COLO829 (cell line): ENCODE measurements at regions not wholly inside any gene's neighbourhood (a gene's known extent, or its start where the extent isn't known, plus 50 kb on each side); places are given as distances from the start of the nearest gene placed in this dataset.

ENCODE experiments used
- DNase-seq: peaks from one replicate; pipeline ENCODE4 v3.0.0; 2012; ENCODE audit warnings: low spot score

DNA sequence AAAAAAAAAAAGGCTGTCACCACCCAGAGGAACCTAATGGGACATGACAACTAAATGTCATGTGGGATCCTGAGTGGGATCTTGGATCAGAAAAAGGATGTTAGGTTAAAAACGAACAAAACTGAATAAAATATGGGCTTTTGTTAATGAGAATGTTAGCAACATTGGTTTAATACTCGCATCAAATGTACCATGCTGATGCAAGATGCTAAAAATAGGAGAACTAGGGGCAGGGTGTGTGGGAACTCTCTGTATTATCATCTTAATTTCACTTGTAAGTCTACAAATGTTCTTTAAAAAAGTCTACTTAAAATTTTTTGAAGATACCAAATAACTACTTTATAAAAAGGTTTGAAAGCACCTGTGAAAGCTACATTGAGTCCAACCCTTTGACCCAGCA, 88.8 kb upstream of the PRR5 start:
- no peak for DNase-seq

GRCh38 chr22:44611880-44612496, 90.0 kb upstream of the PRR5 start:
- no peak for DNase-seq

GRCh38 chr22:44610071-44610470, 91.9 kb upstream of the PRR5 start:
- no peak for DNase-seq

DNA sequence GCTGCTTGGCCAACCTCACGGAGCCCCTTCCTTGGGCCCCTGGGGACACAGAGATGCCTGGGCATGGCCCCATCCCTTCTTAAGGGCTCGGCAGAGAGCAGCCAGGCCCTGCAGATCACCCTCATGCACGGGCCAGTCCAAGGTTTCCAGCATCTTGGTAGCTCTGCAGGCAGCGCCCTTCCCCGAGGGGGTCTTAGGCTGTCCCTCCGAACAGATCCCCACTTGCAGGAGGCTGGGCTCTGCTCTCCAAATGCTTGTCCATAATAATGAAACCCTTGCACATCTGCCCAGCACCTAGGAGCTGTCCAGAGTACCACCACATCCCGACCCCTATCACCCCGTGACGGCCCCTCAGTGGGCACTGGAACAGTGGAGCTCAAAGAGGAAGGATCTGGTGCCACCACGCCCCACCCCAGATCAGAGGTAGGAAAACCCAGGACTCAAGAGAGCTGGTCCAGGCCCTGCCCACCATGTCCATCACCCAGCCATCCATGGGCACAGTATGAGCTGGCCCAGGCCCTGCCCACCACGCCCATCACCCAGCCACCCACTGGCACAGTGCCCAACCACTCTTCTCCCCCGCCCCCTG, 92.5 kb upstream of the PRR5 start:
- no peak for DNase-seq

GRCh38 chr22:44608597-44609399, 93.2 kb upstream of the PRR5 start:
- no peak for DNase-seq

DNA sequence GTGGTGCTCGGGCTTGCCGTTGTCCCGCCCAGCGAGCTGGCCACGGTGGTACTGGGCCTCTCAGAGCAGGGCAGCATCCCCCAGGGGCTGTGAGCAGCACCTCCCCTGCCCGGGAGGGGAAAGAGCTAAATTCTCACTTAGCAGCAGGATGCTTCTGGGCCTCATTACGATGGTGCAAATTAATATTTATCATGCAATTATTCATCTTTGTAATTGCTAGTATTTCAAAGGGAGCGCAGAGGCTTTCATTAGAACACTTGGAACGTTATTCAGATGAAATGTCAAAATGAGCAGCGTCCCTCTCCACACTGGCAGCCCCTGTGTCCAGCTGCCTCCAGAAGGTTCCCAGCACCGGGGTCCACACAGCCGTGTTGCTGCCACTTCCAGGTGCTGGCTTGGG, 95.9 kb upstream of the PRR5 start:
- DNase-seq = no peak

DNA sequence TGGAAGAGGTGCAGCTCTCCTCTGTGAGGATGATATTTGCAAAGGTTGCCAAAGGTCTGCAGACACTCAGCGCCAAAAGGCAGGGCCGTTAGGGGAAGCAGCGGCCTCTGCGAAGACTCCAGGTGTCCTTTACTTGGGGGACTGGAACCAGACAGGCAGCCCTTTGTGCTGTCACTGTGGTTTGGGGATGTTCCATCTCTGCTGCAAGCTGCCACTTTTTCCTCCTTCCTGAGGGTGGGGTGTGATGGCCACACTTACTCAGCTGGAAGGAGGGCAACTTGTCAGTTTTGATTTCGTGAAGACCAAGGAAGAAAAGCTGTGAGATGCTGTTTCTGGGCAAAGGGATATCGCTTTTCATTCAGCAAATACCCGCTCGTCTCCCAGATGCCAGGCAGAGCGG, 96.5 kb upstream of the PRR5 start:
- no peak for DNase-seq

DNA sequence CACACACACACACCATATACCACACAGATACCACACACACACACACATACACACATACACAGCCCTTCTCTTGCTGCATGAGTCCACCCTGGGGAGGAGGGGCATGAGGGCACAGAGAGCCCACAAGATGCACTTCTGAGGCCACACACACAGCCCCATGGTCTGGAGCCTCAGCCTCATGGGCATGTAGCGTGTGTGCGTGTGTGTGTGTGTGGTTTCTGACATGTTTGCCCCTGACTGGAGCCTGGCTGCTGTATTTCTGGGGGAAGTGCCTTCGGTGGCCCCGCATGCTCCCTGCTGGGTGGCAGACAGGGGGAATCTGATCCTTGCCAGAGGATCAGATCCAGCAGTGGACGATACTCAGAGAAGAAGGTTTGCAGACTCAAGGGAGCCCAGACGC, 97.0 kb upstream of the PRR5 start:
- no peak for DNase-seq

- DNase-seq = no peak
These were observed 97.5 kb upstream of the PRR5 start for GRCh38 chr22:44604455-44604854.

DNA sequence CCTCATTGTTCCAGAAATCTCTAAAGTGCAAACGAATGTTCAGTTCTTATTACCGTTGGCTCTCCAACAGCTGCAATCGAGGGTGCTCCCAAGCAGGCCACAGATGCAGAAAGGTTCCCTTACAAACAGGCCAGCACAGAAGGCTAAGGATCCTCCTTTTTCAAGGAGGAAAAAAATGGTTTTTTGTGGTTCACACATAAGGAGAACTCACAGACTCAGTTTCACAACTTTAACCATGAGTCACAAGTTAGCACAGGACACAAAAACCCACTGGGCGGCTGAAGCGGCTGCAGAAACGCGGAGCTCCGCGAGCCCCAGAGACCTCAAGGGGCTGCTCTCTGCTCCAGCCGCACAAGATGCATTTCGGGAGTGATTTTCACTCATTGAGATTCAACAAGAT, 98.2 kb upstream of the PRR5 start:
- DNase-seq = no peak

GRCh38 chr22:44601725-44602124, 100.3 kb upstream of the PRR5 start:
- no peak for DNase-seq

- no peak for DNase-seq
These were observed 100.8 kb upstream of the PRR5 start for GRCh38 chr22:44601189-44601588.

DNA sequence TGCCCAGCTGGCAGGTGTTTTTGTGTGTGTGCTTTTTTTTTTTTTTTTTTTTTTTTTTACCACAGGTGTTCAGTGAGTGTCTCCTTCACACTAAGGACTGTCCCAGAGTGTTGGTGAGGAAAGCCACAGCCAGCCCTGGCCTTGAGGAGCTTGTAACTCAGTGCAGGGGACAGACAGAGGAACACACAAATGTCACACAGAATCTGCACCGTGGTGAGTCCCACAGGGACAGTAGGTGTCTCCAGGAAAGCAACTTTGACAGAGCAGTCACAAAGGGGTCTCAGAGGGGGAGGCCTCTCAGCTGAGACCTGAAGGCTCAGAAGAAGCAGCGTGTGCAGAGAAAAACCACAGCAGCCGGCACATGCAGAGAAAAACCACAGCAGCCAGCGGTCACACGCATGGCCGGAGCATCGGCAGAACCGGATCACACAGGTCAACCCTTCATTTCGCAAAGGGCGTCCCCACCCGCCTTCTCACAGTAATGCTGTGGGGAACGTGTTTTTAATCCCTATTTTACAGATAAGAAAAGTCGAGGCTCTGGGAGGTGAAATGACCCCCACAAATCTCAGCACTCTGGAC, 101.7 kb upstream of the PRR5 start:
- DNase-seq = no peak

DNA sequence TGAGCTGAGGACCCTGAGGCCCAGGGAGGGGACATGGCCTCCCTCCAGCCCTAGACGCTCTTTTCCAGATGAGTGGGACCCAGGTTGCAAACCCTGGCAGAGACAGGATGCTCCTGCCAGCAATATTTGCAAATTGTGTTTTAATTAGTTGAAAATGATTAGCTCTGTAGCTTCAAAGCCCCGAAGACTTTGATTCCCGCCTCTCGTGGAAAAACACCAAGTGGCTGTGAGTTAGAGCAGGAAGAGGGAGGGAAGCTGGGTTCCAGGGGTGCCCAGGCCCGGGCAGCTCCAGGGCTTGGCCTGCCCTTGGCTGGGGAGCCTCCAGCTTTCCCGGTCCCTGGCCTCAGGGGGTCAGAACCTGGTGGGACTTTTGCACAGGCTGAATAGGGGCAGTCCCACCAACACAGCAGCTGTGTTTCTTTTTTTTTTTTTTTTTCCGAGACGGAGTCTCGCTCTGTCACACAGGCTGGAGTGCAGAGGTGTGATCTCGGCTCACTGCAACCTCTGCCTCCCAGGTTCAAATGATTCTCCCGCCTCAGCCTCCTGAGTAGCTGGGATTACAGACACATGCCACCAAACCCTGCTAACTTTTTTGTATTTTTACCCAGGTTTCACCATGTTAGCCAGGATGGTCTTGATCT, 101.6 kb upstream of the RTL6 start:
- DNase-seq = no peak

DNA sequence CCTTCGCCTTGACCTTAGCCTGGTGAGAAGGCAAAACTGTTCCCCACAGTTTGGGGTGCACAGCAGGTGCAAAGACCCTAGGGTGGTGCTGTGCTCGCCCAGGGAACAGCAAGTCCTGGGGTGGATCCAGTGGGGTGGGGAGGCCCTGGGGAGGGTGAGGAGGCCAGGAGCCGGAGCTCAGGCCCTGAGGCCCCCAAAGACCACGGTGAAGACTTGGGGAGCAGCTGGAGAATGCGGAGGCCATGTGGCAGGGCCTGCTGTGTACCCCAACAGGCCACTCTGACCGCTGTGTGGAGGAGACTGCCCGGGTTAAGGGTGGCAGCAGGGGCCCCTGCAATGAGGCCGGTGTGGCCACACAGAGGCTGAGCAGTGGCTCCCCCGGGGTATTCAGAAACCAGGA, 101.1 kb upstream of the RTL6 start:
- no peak for DNase-seq

DNA sequence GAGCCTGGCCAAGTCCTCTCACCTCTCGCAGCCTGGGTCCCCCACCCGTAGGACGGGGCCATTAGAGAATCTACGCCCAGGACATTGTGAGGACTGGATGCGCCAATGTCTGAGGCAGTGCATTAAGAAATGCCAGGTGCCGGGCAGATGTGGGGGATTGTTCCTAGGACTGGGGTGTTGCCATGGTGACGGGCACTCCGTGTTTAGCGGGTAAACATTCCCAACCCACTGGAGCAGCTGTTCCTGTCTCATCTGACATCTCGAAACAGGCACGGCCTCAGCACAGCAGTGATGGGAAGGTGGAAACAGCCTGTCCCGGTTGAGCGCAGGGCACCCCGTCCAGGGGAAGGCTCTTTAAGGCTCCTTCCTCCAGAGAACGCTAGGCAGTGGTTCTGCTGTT, 99.6 kb upstream of the RTL6 start:
- DNase-seq = no peak

DNA sequence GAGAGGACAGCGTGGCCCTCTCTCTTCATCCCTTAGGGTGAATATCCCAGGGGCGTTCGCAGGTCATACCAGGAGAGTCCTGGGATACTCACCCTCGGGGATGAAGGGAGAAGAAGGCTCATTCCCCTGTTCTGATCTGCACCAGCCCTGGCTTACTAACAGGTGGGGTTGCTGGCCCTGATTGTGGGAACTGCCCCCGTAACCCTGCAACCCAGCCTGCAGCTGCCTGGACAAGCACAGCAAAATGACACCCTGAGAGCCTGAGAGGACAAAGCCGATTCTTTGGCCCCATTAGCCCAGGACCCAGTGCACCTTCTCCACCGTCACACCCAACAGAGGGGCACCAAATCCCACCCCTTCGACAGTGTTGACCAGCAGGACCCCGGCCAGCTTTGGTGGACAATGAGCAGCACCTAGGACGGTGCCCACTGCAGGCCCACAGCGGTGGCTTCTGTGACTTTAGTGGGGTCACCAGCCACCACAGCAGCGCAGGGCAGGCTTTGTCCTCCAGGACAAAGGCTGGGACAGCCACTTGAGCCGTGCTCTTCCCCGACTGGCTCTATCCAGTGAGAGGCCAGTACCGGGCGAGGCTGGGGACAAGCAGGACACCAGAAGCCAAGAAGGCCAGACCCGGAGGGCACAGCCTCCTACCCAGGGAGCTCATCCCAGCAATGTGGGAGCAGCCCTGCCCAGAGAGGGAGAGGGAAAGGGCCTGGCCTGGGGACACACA, 98.5 kb upstream of the RTL6 start:
- DNase-seq = no peak

DNA sequence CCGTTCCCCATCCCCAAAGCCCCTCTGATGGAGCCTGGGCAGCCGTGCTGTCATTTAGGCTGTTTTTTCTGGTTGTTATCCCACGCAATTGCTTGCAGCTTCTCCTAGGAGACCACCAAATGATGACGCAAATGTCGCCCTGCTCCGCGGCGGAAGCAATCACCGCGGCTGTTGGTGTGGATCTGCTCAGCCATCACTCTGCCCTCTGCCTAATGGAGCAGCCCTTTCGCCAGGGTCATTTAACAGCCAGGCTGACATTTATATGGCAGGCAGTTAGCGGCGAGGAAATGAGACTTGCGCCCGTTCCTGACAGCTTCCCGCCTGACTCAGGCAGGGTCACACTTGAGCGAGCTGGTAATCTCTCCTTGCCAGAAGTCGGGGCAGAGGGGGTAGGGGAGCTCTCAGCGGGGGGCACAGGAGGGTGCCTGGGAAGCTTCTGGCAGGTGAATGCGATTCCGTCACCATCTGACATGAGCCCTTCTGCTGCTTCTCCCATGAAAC, 97.9 kb upstream of the RTL6 start:
- DNase-seq = no peak

- DNase-seq = no peak
These were observed 96.9 kb upstream of the RTL6 start for GRCh38 chr22:44594951-44595350.

DNA sequence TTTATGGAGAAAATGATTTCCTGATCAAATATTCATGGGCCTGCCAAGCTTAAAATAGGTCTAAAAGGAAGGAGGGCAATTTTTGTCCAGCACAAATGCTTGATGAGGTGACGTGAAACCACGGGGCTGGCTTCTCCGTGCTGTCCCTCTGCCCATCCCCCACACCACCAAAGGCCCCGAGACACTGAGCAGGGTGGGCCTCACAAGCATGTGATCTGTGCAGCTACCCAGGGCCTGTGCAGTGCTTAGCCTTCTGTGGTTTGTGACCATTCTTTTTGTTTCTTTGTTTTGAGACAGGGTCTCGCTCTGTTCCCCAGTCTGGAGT, 94.8 kb upstream of the RTL6 start:
- no peak for DNase-seq

DNA sequence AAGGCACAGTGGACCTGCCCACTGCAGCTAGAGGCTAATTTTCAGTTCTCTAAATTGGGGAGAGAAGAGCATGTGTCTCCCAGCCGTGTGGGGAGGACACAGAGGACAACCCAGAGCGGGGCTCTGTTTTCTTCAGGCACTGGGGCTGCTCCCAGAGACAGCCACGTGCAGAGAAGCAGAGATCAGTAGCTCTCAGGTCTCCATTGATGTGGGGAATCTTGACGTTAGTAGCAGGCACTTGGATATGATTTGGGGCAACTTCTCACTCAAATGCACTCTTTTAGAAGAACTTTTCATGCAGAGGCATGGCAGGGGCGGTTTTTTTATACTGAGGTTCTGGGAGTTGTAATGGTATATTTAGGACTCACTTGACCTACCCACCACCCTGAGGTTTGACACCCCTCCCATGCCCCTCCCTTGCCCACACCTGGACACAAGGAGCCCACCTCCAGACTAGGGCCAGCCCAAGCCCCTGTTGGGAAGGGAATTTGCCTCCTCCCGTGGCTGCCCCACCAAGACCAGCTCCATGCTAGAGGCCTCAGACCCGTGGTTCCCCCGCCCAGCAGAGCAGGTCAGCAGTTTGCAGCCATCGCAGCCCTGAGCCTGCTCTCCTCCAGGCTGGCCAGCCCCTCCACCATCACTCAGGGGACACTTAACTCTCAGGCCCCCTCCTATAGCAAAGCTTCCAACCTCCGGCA, 94.2 kb upstream of the RTL6 start:
- no peak for DNase-seq
